DMS153 treated with DMSO at 0.1 percent for 48 hours (cell line): ENCODE measurements at regions not wholly inside any gene's neighbourhood (a gene's known extent, or its start where the extent isn't known, plus 50 kb on each side); places are given as distances from the start of the nearest gene placed in this dataset.

Experiments
- DNase-seq: peaks from one replicate; lab custom pipeline; 2025; ENCODE audit not compliant: unreplicated experiment; lab: John Stamatoyannopoulos, UW

DNA sequence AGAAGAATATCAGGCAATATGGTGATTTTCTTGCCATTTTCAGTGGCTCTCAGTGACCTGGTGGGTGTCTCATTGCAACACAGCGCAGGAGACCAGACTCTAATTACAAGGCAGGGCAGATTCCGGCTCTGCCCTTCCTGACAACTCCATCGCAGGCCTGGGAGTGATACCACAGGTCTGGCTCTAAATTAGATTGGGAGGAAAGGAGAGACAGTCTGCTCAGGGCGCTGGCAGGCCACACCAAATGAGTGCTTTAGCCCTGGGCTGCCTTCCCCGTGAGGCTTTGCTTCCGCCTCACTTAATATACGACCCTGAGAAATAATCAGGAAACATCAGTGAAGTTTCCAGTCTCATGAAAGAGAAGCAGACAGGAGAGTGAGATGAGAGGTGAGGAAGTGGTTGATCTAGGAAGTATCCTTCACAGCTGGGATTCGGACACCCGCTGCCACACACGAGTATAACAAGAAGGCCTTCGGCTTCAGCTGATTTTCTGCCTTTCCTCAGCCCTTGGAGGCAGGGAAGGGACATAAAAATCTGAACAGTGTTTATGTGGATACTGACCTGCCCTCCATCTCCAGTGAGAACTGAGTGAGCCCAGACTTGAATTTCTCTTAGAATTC is 73.7 kb upstream of the PROK2 start:
- DNase-seq, result no peak

DNA sequence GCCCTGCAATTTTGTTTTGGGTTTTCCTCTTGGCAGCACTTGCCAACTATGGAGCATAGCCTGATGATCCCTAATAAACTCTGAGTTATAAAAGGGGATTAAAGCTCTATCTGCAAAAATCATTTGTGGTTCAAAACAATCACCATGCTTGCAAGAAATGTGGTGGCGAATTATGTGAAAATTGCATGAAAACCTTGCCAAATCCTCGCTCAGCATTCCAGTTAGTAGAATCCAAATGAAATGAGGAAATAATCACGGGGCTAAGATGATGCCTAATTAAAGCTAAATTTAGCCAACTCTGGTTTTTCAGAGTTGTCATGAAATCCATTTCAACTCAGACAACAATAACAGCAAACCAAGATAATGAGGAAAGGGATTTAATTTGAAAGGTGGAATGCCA is 73.0 kb upstream of the PROK2 start:
- DNase-seq, result no peak

DNA sequence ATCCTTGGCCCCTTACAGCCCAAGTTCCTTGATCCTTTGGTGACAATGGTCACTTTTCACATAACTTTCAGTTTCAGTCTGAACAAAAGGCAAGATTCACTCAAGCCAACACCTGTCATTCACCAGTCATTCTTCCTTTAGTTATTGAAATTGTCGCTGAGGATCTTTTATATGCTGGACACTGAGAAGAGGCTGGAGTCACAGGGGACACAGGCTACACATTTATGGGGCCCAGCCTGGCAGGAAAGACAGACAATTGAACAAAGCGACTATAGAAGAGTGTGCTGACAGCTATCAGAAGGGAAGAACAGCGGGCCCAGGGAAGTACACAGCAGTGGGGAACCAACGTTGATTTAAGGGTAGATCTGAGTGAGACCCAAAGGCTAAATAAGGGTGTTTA is 69.8 kb upstream of the PROK2 start:
- DNase-seq, result no peak

- no peak for DNase-seq
Measured at GRCh38 chr3:71854096-71854495, 69.1 kb upstream of the PROK2 start.

DNA sequence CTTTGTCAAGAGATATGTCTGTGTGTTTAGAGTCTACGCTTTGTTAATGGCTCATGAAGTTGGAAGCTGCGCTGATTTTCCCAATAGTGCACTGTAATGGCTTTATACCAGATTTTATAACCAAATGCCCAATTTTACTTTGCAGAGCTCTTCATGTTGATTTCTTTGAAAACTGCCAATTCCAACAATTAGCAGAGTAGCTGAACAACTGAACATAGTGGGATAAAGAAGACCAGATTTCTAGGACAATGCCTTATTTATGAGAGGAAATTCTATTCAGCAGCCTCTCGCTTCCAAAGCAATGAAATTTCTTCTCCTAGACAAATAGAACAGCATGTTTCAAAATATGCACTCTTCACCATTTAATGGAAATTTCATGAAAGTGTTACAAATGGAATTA is 66.9 kb upstream of the PROK2 start:
- DNase-seq, result no peak

DNA sequence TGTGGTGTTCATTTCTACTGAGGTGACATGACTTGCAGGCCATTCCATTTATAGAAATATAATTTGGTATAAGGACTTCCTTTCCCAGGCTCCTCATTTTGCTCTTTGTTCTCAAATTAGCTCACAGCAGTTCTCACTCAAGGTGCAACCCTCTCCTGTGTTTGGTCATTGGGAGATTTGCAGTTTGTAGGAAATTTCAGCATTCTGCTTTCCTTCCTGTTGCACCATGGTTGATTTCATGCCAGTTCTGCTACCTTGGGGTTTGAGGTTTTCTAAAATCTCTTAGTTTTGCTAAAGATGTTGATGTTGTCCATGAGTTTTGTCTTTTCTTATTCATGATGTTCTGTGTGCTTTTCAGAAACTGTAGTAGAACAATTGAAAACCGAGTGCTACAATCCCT is 65.7 kb upstream of the PROK2 start:
- no peak for DNase-seq

DNA sequence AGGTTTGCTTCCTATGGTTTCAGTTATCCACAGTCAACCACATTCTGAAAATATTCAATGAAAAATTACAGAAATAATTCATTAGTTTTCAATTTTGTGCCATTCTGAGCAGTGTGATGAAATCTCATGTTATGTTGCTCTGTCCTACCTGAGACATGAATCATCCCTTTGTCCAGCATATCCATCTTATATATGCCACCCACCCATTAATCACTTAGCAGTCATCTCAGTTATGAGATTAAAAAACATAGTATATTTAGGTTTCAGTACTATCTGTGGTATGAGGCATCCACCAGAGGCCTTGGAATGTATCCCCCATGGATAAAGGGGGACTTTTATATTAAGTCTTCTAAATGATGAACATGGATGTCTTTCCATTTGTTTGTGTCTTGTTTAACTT is 64.7 kb upstream of the PROK2 start:
- DNase-seq, result no peak

GRCh38 chr3:71847794-71848193 is 62.8 kb upstream of the PROK2 start:
- DNase-seq, result no peak

- DNase-seq, result no peak
Measured at GRCh38 chr3:71846185-71846584, 61.2 kb upstream of the PROK2 start.

- no peak for DNase-seq
Measured at GRCh38 chr3:71843071-71843470, 58.1 kb upstream of the PROK2 start.

DNA sequence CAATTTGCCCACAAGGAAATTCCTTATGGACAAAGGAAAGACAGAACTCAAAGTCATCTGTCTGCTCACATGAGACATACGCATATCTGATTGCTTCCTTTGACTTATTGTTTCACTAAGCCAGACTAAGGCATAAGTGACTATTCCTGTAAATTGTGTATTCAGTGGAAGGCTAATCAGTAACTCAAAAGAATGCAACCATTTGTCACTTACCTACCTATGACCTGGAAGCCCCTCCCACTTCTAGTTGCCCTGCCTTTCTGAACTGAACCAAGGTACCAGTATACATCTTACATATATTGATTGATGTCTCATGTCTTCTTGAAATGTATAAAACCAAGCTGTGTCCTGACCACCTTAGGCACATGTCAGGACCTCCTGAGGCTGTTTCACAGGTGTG is 53.5 kb upstream of the PROK2 start:
- DNase-seq, result no peak
